ENCODE measurements at regions not wholly inside any gene's neighbourhood (a gene's known extent, or its start where the extent isn't known, plus 50 kb on each side); places are given as distances from the start of the nearest gene placed in this dataset.

DNA sequence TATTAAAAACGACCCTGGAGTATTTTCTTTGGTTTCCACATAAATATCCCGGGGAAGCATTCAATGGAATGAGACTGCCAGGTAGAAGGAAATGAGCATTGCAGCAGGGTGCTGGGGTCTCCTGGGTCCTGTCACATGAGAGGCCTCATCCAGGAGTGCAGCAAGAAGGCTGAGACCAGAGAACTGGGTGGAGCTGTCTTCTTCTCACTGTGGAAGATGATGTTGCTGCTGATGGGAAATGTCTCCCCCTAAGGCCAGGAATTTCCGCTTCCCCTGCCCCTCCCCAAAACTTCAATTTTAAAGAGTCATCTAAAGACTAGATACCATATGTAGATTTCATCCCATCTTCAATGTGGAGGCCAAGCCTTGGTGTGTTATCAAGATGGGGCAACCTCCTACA lies 95.2 kb upstream of the SIX2 start:
- TF ChIP-seq ZFP3 (CRISPR knock-in tag; IDR thresholded peaks at IDR 0.05): no peak
- TF ChIP-seq, protein P1, sequence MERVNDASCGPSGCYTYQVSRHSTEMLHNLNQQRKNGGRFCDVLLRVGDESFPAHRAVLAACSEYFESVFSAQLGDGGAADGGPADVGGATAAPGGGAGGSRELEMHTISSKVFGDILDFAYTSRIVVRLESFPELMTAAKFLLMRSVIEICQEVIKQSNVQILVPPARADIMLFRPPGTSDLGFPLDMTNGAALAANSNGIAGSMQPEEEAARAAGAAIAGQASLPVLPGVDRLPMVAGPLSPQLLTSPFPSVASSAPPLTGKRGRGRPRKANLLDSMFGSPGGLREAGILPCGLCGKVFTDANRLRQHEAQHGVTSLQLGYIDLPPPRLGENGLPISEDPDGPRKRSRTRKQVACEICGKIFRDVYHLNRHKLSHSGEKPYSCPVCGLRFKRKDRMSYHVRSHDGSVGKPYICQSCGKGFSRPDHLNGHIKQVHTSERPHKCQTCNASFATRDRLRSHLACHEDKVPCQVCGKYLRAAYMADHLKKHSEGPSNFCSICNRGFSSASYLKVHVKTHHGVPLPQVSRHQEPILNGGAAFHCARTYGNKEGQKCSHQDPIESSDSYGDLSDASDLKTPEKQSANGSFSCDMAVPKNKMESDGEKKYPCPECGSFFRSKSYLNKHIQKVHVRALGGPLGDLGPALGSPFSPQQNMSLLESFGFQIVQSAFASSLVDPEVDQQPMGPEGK (CRISPR knock-in tag; IDR thresholded peaks at IDR 0.05; ENCODE audit: borderline replicate concordance): no peak
- TF ChIP-seq ARNTL (CRISPR knock-in tag; IDR thresholded peaks at IDR 0.05; ENCODE audit: borderline replicate concordance, low read depth): no peak
- no peak for TF ChIP-seq PPARA (CRISPR knock-in tag; IDR thresholded peaks at IDR 0.05; ENCODE audit: borderline replicate concordance)
- TF ChIP-seq ISL1 (CRISPR knock-in tag; IDR thresholded peaks at IDR 0.05): no peak
- no peak for TF ChIP-seq ZNF8 (CRISPR knock-in tag; IDR thresholded peaks at IDR 0.05)
- no peak for TF ChIP-seq ZNF70 (CRISPR knock-in tag; IDR thresholded peaks at IDR 0.05)
- TF ChIP-seq ZFP30 (CRISPR knock-in tag; IDR thresholded peaks at IDR 0.05): no peak
